Right lobe of liver (tissue), 6 donors: ENCODE measurements at regions not wholly inside any gene's neighbourhood (a gene's known extent, or its start where the extent isn't known, plus 50 kb on each side); places are given as distances from the start of the nearest gene placed in this dataset.

Experiments used
- ATAC-seq, 4 donors: fragments of 200-7000 bp; cut with Tn5 transposase; one replicate each; pipeline ENCODE4 v1.9.1; 2020; ENCODE audit warnings: mild to moderate bottlenecking in 4 of 4, moderate library complexity in 4 of 4
- DNase-seq, 3 donors: peaks; one replicate each; pipeline ENCODE4 v3.0.0-alpha.2; 2020
- H3K27ac ChIP-seq, 3 donors: fragments of 200-600 bp; one replicate each; pipeline ENCODE4 v1.8.0; 2022
- H3K27me3 ChIP-seq, 2 donors: fragments of 200-600 bp; one replicate each; pipeline ENCODE4 v1.8.0; 2022
- H3K36me3 ChIP-seq, 4 donors: fragments of 200-600 bp; sonication (generic) in 1 of 4; one replicate each; pipeline versions ENCODE4 v1.5.1 to v1.8.0; 2017 to 2022; ENCODE audit warnings: control low read depth in 1 of 4
- H3K4me1 ChIP-seq, 4 donors: fragments of 200-600 bp; sonication (generic) in 1 of 4; one replicate each; pipeline versions ENCODE4 v1.5.1 to v1.8.0; 2017 to 2022; ENCODE audit warnings: control low read depth in 1 of 4
- H3K4me3 ChIP-seq, 3 donors: fragments of 200-600 bp; one replicate each; pipeline ENCODE4 v1.8.0; 2022
- H3K9me3 ChIP-seq, 4 donors: fragments of 200-600 bp; sonication (generic) in 1 of 4; one replicate each; pipeline versions ENCODE4 v1.5.1 to v1.8.0; 2017 to 2022; ENCODE audit warnings: control low read depth in 1 of 4
- CTCF ChIP-seq, 4 donors: fragments of 200-600 bp in 3 of 4; fragments of 450-650 bp in 1 of 4; IDR thresholded peaks; one replicate each; pipeline versions ENCODE4 v1.5.1 to v1.8.0; 2016 to 2022; ENCODE audit warnings: antibody characterized with exemption in 4 of 4, mild to moderate bottlenecking in 2 of 4
- POLR2A ChIP-seq: fragments of 450-650 bp; IDR thresholded peaks from one replicate; pipeline ENCODE4 v1.6.1; 2017; ENCODE audit warnings: antibody characterized with exemption, mild to moderate bottlenecking
- WGBS: methylation state at CpG from one replicate; pipeline ENCODE4 v1.1.6; 2018; ENCODE audit warnings: low coverage, low lambda C conversion rate; ENCODE audit not compliant: insufficient coverage; ENCODE audit errors: missing lambda C conversion rate; 5-methylcytosine and 5-hydroxymethylcytosine counted together
- intact Hi-C, 2 donors: fragments of 100-400 bp; cut with DNase I; formaldehyde crosslinking; loops; one replicate each; pipeline versions ENCODE4 v1.11.2 to v1.14.1; 2022
- donor health status: DM: no; HTN: yes; CAD: no.
- donor health status: DM: no; HTN: no; CAD: no.
- donor health status: DM: no; HTN: no; CAD: no.
- donor health status: DM: no; HTN: yes; CAD: no.
- donor health status: DM: no; HTN: yes; CAD: no.

DNA sequence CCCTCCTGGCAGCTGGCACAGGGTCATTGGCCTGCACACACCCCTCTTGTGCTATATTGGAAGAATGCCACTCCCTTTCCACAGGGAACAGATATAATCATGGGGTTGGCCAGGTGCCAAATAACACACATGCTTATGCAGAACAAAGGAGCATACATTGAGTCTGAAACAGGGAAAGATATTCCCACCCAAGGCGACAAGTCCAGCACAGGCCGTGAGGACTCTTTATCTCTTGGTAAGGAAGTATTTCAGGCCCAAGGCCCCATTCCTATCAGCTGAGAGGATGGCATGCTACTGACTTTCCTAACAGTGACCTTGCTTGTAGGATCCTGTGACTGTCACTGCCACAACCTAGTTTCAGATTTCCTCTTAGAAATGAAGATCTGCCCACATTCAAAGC, 59.0 kb upstream of the STXBP6 start:
- no peak for ATAC-seq
- no peaks in the 10 kb centered on the region for H3K27me3 ChIP-seq
- TF ChIP-seq POLR2A (no peak), CTCF (IDR thresholded peaks at IDR 0.05) (no peak)
- H3K27ac ChIP-seq: no peak overlapping the region
- no peaks in the 10 kb centered on the region for H3K4me1 ChIP-seq
- H3K4me3 ChIP-seq: no peak overlapping the region
- intact Hi-C loops: no loop called here
- H3K36me3 ChIP-seq: no peaks in the 10 kb centered on the region
- no CpG with 5 or more reads among the region's 2 CpGs for WGBS
- no peaks in the 10 kb centered on the region for H3K9me3 ChIP-seq
- no peak for DNase-seq

GRCh38 chr14:25108291-25108690, 58.3 kb upstream of the STXBP6 start:
- DNase-seq (no peak), ATAC-seq (no peak)
- 75% methylated on average over 2 of the region's 2 CpGs for WGBS
- H3K27ac ChIP-seq: no peak overlapping the region
- H3K4me3 ChIP-seq: no peak overlapping the region
- no peaks in the 10 kb centered on the region for H3K9me3 ChIP-seq
- H3K4me1 ChIP-seq: no peaks in the 10 kb centered on the region
- no peaks in the 10 kb centered on the region for H3K36me3 ChIP-seq
- intact Hi-C loops: no loop called here
- no peaks in the 10 kb centered on the region for H3K27me3 ChIP-seq
- TF ChIP-seq CTCF (IDR thresholded peaks at IDR 0.05) (no peak), POLR2A (no peak)

DNA sequence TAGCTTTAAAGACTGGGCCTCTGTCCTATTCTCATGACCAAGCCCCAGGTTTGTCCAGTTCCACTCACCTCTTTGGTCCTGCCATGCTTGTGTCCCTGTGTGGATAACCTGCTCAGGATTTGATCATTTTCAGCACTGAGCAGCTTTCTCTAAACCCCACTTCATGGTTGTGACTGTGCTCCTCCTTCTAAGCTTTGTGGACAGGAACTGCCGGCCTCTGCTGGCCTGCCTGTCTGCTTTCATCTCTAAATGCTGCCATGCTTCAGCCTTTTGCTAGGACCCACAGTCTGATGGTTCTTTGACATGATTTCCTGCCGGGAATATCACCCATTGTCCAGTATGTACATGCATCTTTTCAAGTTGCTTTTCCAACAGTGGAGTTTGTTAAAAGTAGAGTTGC, 53.9 kb upstream of the STXBP6 start:
- no peak for DNase-seq
- WGBS: 50% methylated on average over 2 of the region's 2 CpGs
- no peaks in the 10 kb centered on the region for H3K4me1 ChIP-seq
- H3K9me3 ChIP-seq: no peaks in the 10 kb centered on the region
- H3K36me3 ChIP-seq: no peaks in the 10 kb centered on the region
- intact Hi-C loops: no loop called here
- no peak overlapping the region for H3K4me3 ChIP-seq
- no peak overlapping the region for H3K27ac ChIP-seq
- no peak for ATAC-seq
- H3K27me3 ChIP-seq: no peaks in the 10 kb centered on the region
- no peak for TF ChIP-seq POLR2A
- no peak for TF ChIP-seq CTCF (IDR thresholded peaks at IDR 0.05)

GRCh38 chr14:25103271-25103670, 53.3 kb upstream of the STXBP6 start:
- intact Hi-C loops: no loop called here
- Histone ChIP-seq H3K36me3 (no peaks in the 10 kb centered on the region), H3K9me3 (no peaks in the 10 kb centered on the region), H3K4me1 (no peaks in the 10 kb centered on the region), H3K27me3 (no peaks in the 10 kb centered on the region), H3K27ac (no peak overlapping the region), H3K4me3 (no peak overlapping the region)
- DNase-seq (no peak), ATAC-seq (no peak)
- 56% methylated on average over 4 of the region's 4 CpGs for WGBS
- TF ChIP-seq CTCF (IDR thresholded peaks at IDR 0.05) (no peak), POLR2A (no peak)

GRCh38 chr14:25102788-25103187, 52.8 kb upstream of the STXBP6 start:
- Histone ChIP-seq H3K27me3 (no peaks in the 10 kb centered on the region), H3K4me1 (no peaks in the 10 kb centered on the region), H3K27ac (no peak overlapping the region), H3K9me3 (no peaks in the 10 kb centered on the region), H3K4me3 (no peak overlapping the region), H3K36me3 (no peaks in the 10 kb centered on the region)
- DNase-seq (no peak), ATAC-seq (no peak)
- intact Hi-C loops: no loop called here
- TF ChIP-seq POLR2A (no peak), CTCF (IDR thresholded peaks at IDR 0.05) (no peak)
- WGBS: 63% methylated on average over 1 of the region's 1 CpG
